ENCODE measurements at regions not wholly inside any gene's neighbourhood (a gene's known extent, or its start where the extent isn't known, plus 50 kb on each side); places are given as distances from the start of the nearest gene placed in this dataset.

GRCh38 chr4:160580581-160580980, 1477.7 kb downstream of the RAPGEF2 start:
- no peak for DNase-seq
- no peaks in the 10 kb centered on the region for H3K4me1 ChIP-seq (ENCODE audit: control insufficient read depth, insufficient read depth, low read length)
- no peaks in the 10 kb centered on the region for H3K36me3 ChIP-seq (ENCODE audit: control insufficient read depth, insufficient read depth, low read length)
- WGBS (ENCODE audit: insufficient coverage) = no CpG with 5 or more reads among the region's 1 CpG
- H3K27ac ChIP-seq (ENCODE audit: low read length) = no peak overlapping the region
- no peak overlapping the region for H3K4me3 ChIP-seq (ENCODE audit: low read length)
- no peaks in the 10 kb centered on the region for H3K27me3 ChIP-seq (ENCODE audit: control insufficient read depth, insufficient read depth, low read length)
- H3K9me3 ChIP-seq (replicated peaks; ENCODE audit: control insufficient read depth, low read depth, low read length) = no peaks in the 10 kb centered on the region

DNA sequence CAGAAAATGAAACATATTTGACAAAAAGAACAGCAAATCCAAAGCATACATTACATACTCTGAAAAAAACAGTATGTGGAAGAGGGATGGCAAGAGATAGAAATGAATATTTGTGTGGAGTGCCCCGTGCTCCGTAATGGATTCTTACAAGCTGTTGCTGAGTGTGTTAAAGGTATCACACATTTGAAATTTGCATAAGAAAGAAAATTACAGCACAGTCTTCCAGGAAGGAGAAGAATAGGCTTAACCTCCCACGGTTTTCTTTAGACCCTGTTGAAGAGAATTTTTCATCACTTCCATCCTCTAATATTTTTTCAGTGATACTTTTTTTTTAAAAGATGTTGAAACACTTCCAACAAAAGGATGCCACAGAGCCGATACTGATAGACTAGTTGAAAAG, 1489.4 kb downstream of the RAPGEF2 start:
- Histone ChIP-seq H3K4me1 (ENCODE audit: control insufficient read depth, insufficient read depth, low read length) (no peaks in the 10 kb centered on the region), H3K27me3 (ENCODE audit: control insufficient read depth, insufficient read depth, low read length) (no peaks in the 10 kb centered on the region), H3K9me3 (replicated peaks; ENCODE audit: control insufficient read depth, low read depth, low read length) (no peaks in the 10 kb centered on the region), H3K4me3 (ENCODE audit: low read length) (no peak overlapping the region), H3K27ac (ENCODE audit: low read length) (no peak overlapping the region), H3K36me3 (ENCODE audit: control insufficient read depth, insufficient read depth, low read length) (no peaks in the 10 kb centered on the region)
- DNase-seq = no peak
- no CpG with 5 or more reads among the region's 4 CpGs for WGBS (ENCODE audit: insufficient coverage)

DNA sequence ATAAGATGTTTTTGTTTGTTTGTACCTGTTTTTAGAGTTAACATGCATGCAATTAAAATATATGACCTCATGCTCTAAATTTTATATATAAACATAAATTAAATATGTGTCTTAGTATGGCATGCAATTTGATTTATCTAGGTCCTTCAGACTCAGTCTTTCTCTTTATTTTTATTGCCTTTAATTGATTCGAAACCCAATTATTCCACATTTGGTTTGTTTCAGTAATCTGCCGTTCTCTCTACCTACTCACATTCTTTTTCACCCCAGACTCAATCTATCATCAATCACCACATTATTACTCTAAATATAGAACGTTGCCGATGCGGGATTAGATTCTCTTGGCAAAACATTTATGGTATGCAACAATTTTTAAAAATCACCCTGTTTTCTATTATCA, 1492.8 kb downstream of the RAPGEF2 start:
- 100% methylated on average over 1 of the region's 5 CpGs for WGBS (ENCODE audit: insufficient coverage)
- H3K4me1 ChIP-seq (ENCODE audit: control insufficient read depth, insufficient read depth, low read length) = no peaks in the 10 kb centered on the region

GRCh38 chr4:160604541-160604940, 1501.7 kb downstream of the RAPGEF2 start:
- Histone ChIP-seq H3K36me3 (ENCODE audit: control insufficient read depth, insufficient read depth, low read length) (no peaks in the 10 kb centered on the region), H3K9me3 (replicated peaks; ENCODE audit: control insufficient read depth, low read depth, low read length) (no peaks in the 10 kb centered on the region), H3K27me3 (ENCODE audit: control insufficient read depth, insufficient read depth, low read length) (no peaks in the 10 kb centered on the region), H3K4me3 (ENCODE audit: low read length) (no peak overlapping the region), H3K27ac (ENCODE audit: low read length) (no peak overlapping the region), H3K4me1 (ENCODE audit: control insufficient read depth, insufficient read depth, low read length) (no peaks in the 10 kb centered on the region)
- DNase-seq = no peak
- WGBS (ENCODE audit: insufficient coverage) = no CpG with 5 or more reads among the region's 4 CpGs

More for the DNA sequence above, 1492.8 kb downstream of the RAPGEF2 start:
- Histone ChIP-seq H3K9me3 (replicated peaks; ENCODE audit: control insufficient read depth, low read depth, low read length) (no peaks in the 10 kb centered on the region), H3K27me3 (ENCODE audit: control insufficient read depth, insufficient read depth, low read length) (no peaks in the 10 kb centered on the region), H3K36me3 (ENCODE audit: control insufficient read depth, insufficient read depth, low read length) (no peaks in the 10 kb centered on the region), H3K4me3 (ENCODE audit: low read length) (no peak overlapping the region), H3K27ac (ENCODE audit: low read length) (no peak overlapping the region)
- no peak for DNase-seq

DNA sequence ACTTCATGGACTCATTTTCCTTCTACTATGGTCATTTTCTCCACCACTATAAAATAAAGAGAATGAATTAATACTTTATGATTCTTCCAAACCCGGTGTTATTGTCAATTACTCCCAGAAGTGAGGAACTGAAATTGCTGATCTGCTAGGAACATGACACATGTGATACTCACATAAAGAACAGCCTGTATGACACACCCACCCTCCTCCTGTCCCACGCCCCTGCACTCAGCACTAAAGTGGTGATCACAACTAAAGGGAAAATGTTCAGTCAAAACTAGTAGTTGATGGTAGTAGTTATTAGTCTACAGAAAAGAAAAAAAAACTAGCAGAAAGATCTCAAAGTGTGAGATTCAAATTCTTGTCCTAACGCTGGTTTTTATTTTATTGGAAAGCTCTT, 1508.3 kb downstream of the RAPGEF2 start:
- Histone ChIP-seq H3K4me3 (ENCODE audit: low read length) (no peak overlapping the region), H3K4me1 (ENCODE audit: control insufficient read depth, insufficient read depth, low read length) (no peaks in the 10 kb centered on the region), H3K27ac (ENCODE audit: low read length) (no peak overlapping the region), H3K27me3 (ENCODE audit: control insufficient read depth, insufficient read depth, low read length) (no peaks in the 10 kb centered on the region), H3K9me3 (replicated peaks; ENCODE audit: control insufficient read depth, low read depth, low read length) (no peaks in the 10 kb centered on the region), H3K36me3 (ENCODE audit: control insufficient read depth, insufficient read depth, low read length) (no peaks in the 10 kb centered on the region)
- no CpG with 5 or more reads among the region's 3 CpGs for WGBS (ENCODE audit: insufficient coverage)
- DNase-seq = no peak

GRCh38 chr4:160631044-160631443, 1528.2 kb downstream of the RAPGEF2 start:
- H3K4me1 ChIP-seq (ENCODE audit: control insufficient read depth, insufficient read depth, low read length) = no peaks in the 10 kb centered on the region
- DNase-seq = no peak
- H3K4me3 ChIP-seq (ENCODE audit: low read length) = no peak overlapping the region
- no peak overlapping the region for H3K27ac ChIP-seq (ENCODE audit: low read length)
- H3K36me3 ChIP-seq (ENCODE audit: control insufficient read depth, insufficient read depth, low read length) = no peaks in the 10 kb centered on the region
- H3K9me3 ChIP-seq (replicated peaks; ENCODE audit: control insufficient read depth, low read depth, low read length) = no peaks in the 10 kb centered on the region
- no peaks in the 10 kb centered on the region for H3K27me3 ChIP-seq (ENCODE audit: control insufficient read depth, insufficient read depth, low read length)
- WGBS (ENCODE audit: insufficient coverage) = no CpG with 5 or more reads among the region's 1 CpG

DNA sequence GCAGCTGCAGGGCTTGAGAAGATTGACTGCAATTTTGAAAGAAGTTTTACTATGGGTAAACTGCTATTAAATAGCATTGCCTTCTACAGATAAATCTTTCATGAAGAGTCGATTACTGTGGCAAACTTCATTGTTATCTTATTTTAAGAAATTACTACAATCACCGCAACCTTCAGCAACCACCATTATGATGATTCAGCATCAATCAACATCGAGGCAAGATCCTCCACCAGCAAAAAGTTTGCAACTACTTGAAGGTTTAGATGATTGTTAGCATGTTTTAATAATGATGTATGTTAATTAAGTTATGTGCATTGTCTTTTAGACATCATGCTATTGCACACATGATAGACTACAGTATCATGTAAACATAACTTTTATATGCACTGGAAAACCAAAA, 1511.0 kb downstream of the FSTL5 start:
- Histone ChIP-seq H3K9me3 (replicated peaks; ENCODE audit: control insufficient read depth, low read depth, low read length) (no peaks in the 10 kb centered on the region), H3K36me3 (ENCODE audit: control insufficient read depth, insufficient read depth, low read length) (no peaks in the 10 kb centered on the region), H3K4me3 (ENCODE audit: low read length) (no peak overlapping the region), H3K4me1 (ENCODE audit: control insufficient read depth, insufficient read depth, low read length) (no peaks in the 10 kb centered on the region), H3K27me3 (ENCODE audit: control insufficient read depth, insufficient read depth, low read length) (no peaks in the 10 kb centered on the region), H3K27ac (ENCODE audit: low read length) (no peak overlapping the region)
- no CpG with 5 or more reads among the region's 3 CpGs for WGBS (ENCODE audit: insufficient coverage)
- no peak for DNase-seq

- DNase-seq = no peak
- H3K9me3 ChIP-seq (replicated peaks; ENCODE audit: control insufficient read depth, low read depth, low read length) = no peaks in the 10 kb centered on the region
- no peak overlapping the region for H3K27ac ChIP-seq (ENCODE audit: low read length)
- no peaks in the 10 kb centered on the region for H3K4me1 ChIP-seq (ENCODE audit: control insufficient read depth, insufficient read depth, low read length)
- no peaks in the 10 kb centered on the region for H3K36me3 ChIP-seq (ENCODE audit: control insufficient read depth, insufficient read depth, low read length)
- 100% methylated on average over 2 of the region's 2 CpGs for WGBS (ENCODE audit: insufficient coverage)
- H3K27me3 ChIP-seq (ENCODE audit: control insufficient read depth, insufficient read depth, low read length) = no peaks in the 10 kb centered on the region
- H3K4me3 ChIP-seq (ENCODE audit: low read length) = no peak overlapping the region
These were observed 1488.2 kb downstream of the FSTL5 start for GRCh38 chr4:160675550-160675949.

DNA sequence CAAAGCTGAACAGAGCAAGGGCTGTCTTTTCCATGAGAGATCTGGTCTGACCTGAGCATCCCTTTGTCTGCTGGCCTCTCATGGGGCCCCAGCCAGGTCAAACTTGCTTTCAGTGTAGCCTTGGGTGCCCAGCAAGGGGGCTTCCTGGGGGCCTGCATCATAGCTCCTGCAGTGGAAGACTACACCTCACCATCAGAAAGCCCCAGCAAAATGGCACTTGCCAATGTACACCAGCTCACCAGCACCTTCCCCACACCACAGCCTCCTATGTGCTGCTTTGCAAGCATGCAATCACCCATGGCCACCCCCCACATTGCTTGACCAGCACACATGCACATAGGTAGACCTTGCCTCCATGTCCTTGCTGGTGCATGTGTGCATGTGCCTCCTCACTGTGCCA, 1478.1 kb downstream of the FSTL5 start:
- Histone ChIP-seq H3K27ac (ENCODE audit: low read length) (no peak overlapping the region), H3K4me1 (ENCODE audit: control insufficient read depth, insufficient read depth, low read length) (no peaks in the 10 kb centered on the region), H3K4me3 (ENCODE audit: low read length) (no peak overlapping the region), H3K9me3 (replicated peaks; ENCODE audit: control insufficient read depth, low read depth, low read length) (no peaks in the 10 kb centered on the region), H3K27me3 (ENCODE audit: control insufficient read depth, insufficient read depth, low read length) (no peaks in the 10 kb centered on the region), H3K36me3 (ENCODE audit: control insufficient read depth, insufficient read depth, low read length) (no peaks in the 10 kb centered on the region)
- no peak for DNase-seq

DNA sequence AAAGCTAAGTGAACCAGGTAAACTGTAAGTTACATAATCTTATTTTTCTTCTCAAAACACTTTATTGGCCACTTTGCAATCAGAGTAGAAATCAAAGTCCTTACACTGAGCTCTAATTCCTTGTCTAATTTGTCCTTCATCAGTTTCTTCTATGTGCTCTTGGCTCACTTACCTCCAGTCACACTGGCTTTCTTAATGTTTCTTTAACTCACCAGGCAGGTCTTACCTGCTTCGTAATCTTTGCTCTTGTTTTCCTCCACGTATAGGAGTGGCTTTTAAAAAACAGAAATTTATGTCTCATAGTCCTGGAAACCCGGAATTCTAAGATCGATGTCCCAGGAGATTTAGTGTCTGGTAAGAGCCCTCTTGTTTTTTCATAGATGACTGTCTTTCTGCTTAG, 1462.1 kb downstream of the FSTL5 start:
- 80% methylated on average over 1 of the region's 4 CpGs for WGBS (ENCODE audit: insufficient coverage)
- H3K36me3 ChIP-seq (ENCODE audit: control insufficient read depth, insufficient read depth, low read length) = no peaks in the 10 kb centered on the region
- no peak for DNase-seq

GRCh38 chr4:160709026-160709425, 1454.8 kb downstream of the FSTL5 start:
- Histone ChIP-seq H3K27me3 (ENCODE audit: control insufficient read depth, insufficient read depth, low read length) (no peaks in the 10 kb centered on the region), H3K4me3 (ENCODE audit: low read length) (no peak overlapping the region), H3K36me3 (ENCODE audit: control insufficient read depth, insufficient read depth, low read length) (no peaks in the 10 kb centered on the region), H3K4me1 (ENCODE audit: control insufficient read depth, insufficient read depth, low read length) (peaks cover 2% of the 10 kb centered on the region), H3K27ac (ENCODE audit: low read length) (peak overlapping the region; percentile 40), H3K9me3 (replicated peaks; ENCODE audit: control insufficient read depth, low read depth, low read length) (no peaks in the 10 kb centered on the region)
- DNase-seq = peak; percentile 92
- WGBS (ENCODE audit: insufficient coverage) = no CpG with 5 or more reads among the region's 2 CpGs

More for the DNA sequence above, 1462.1 kb downstream of the FSTL5 start:
- no peaks in the 10 kb centered on the region for H3K4me1 ChIP-seq (ENCODE audit: control insufficient read depth, insufficient read depth, low read length)
- H3K27me3 ChIP-seq (ENCODE audit: control insufficient read depth, insufficient read depth, low read length) = no peaks in the 10 kb centered on the region
- no peak overlapping the region for H3K4me3 ChIP-seq (ENCODE audit: low read length)
- H3K27ac ChIP-seq (ENCODE audit: low read length) = no peak overlapping the region
- H3K9me3 ChIP-seq (replicated peaks; ENCODE audit: control insufficient read depth, low read depth, low read length) = no peaks in the 10 kb centered on the region
